ENCODE measurements at regions not wholly inside any gene's neighbourhood (a gene's known extent, or its start where the extent isn't known, plus 50 kb on each side); places are given as distances from the start of the nearest gene placed in this dataset.

DNA sequence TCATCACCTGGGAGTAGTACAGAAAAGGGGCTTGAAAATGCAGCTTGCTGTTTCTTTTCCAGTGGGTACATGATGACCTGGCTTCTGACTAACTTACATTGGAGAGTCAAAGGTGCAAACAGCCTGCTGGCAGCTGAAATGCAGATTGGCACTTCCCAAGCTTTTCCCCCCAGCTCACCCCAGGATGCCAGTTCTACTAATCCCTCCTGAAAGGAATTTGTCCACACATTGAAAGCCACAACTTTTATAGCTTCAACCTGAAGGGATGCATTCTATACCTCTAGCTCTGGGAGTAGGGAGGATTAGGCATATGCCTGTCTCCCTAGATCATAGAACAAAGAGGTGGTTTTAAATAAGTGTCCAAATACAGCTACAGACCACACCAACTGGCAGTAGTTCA is 281.7 kb downstream of the EFHB start:
- TF ChIP-seq, protein P1, sequence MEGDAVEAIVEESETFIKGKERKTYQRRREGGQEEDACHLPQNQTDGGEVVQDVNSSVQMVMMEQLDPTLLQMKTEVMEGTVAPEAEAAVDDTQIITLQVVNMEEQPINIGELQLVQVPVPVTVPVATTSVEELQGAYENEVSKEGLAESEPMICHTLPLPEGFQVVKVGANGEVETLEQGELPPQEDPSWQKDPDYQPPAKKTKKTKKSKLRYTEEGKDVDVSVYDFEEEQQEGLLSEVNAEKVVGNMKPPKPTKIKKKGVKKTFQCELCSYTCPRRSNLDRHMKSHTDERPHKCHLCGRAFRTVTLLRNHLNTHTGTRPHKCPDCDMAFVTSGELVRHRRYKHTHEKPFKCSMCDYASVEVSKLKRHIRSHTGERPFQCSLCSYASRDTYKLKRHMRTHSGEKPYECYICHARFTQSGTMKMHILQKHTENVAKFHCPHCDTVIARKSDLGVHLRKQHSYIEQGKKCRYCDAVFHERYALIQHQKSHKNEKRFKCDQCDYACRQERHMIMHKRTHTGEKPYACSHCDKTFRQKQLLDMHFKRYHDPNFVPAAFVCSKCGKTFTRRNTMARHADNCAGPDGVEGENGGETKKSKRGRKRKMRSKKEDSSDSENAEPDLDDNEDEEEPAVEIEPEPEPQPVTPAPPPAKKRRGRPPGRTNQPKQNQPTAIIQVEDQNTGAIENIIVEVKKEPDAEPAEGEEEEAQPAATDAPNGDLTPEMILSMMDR (conservative IDR thresholded peaks at IDR 0.05 in 1 of 2, IDR thresholded peaks at IDR 0.05 in 1 of 2; ENCODE audit: extremely low read depth in 1 of 2, insufficient read depth in 1 of 2, low read depth in 1 of 2, low read length in 2 of 2), result no peak
- no peak for TF ChIP-seq EZH2 (IDR thresholded peaks at IDR 0.05; ENCODE audit: borderline replicate concordance, low read length)

All from mammary epithelial cell (primary cell).